Body of pancreas (tissue), 4 donors: ENCODE measurements at regions not wholly inside any gene's neighbourhood (a gene's known extent, or its start where the extent isn't known, plus 50 kb on each side); places are given as distances from the start of the nearest gene placed in this dataset.

Experiments
- POLR2A ChIP-seq, 3 donors: fragments of 450-650 bp; IDR thresholded peaks; one replicate each; pipeline ENCODE4 v1.6.1; 2016; ENCODE audit warnings: antibody characterized with exemption in 3 of 3, mild to moderate bottlenecking in 2 of 3
- TF ChIP-seq, protein P1 (sequence below), 7 experiments: fragments of 450-650 bp in 4 of 7; fragments of 200-600 bp in 3 of 7; sonication (generic) in 3 of 7; IDR thresholded peaks; one replicate each; pipeline ENCODE4 v1.5.1; 2016 to 2019; ENCODE audit warnings: antibody characterized with exemption in 7 of 7

DNA sequence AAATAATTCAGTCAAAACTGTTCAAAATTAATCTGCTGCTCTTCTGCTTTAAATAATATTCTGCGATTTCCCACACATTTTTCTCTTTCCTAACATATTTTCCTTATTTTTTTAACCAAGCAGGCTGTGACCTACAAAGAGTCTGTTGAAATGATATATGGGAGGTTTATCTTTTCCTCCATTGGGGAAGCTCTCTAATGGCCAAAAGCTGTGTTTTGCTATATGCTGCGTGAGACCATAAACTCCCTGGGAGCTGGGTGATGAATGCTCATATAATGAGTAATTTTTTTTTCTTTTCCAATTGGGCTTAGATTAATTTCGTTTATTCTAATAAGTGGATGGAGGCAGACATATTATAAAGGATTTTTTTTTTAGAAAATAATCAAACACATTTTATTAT, 72.2 kb upstream of the MAP2 start:
- TF ChIP-seq, protein P1, sequence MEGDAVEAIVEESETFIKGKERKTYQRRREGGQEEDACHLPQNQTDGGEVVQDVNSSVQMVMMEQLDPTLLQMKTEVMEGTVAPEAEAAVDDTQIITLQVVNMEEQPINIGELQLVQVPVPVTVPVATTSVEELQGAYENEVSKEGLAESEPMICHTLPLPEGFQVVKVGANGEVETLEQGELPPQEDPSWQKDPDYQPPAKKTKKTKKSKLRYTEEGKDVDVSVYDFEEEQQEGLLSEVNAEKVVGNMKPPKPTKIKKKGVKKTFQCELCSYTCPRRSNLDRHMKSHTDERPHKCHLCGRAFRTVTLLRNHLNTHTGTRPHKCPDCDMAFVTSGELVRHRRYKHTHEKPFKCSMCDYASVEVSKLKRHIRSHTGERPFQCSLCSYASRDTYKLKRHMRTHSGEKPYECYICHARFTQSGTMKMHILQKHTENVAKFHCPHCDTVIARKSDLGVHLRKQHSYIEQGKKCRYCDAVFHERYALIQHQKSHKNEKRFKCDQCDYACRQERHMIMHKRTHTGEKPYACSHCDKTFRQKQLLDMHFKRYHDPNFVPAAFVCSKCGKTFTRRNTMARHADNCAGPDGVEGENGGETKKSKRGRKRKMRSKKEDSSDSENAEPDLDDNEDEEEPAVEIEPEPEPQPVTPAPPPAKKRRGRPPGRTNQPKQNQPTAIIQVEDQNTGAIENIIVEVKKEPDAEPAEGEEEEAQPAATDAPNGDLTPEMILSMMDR (IDR thresholded peaks at IDR 0.05) = no peak
- no peak for TF ChIP-seq POLR2A (IDR thresholded peaks at IDR 0.05)
